KBM-7 (cell line): ENCODE measurements at regions not wholly inside any gene's neighbourhood (a gene's known extent, or its start where the extent isn't known, plus 50 kb on each side); places are given as distances from the start of the nearest gene placed in this dataset.

ENCODE experiments used
- DNase-seq: peaks from one replicate; pipeline ENCODE4 v3.0.0-alpha.2; 2015
- in situ Hi-C: fragments of 300-500 bp; cut with MboI; formaldehyde crosslinking; loops from 2 replicates; pipeline ENCODE4 v1.14.3; 2020; ENCODE audit warnings: low sequenced_read_pairs, low pct_unique_long_range_greater_than_20kb, mixed read lengths

- no peak for DNase-seq
- in situ Hi-C loops = no loop called here
Observed at GRCh38 chr4:106493086-106493485, 124.5 kb upstream of the GIMD1 start.

- DNase-seq = no peak
- in situ Hi-C loops = no loop called here
Observed at GRCh38 chr4:106486533-106486932, 118.0 kb upstream of the GIMD1 start.

GRCh38 chr4:106481801-106482200 is 113.2 kb upstream of the GIMD1 start:
- in situ Hi-C loops = no loop called here
- DNase-seq = no peak

- DNase-seq = no peak
- in situ Hi-C loops = no loop called here
Observed at GRCh38 chr4:106478152-106478551, 109.6 kb upstream of the GIMD1 start.

- in situ Hi-C loops = no loop called here
- no peak for DNase-seq
Observed at GRCh38 chr4:106476741-106477140, 108.2 kb upstream of the GIMD1 start.

GRCh38 chr4:106473515-106473914 is 104.9 kb upstream of the GIMD1 start:
- in situ Hi-C loops = no loop called here
- no peak for DNase-seq

- in situ Hi-C loops = no loop called here
- DNase-seq = no peak
Observed at GRCh38 chr4:106471151-106471550, 102.6 kb upstream of the GIMD1 start.

- in situ Hi-C loops = no loop called here
- DNase-seq = no peak
Observed at GRCh38 chr4:106463622-106464021, 95.0 kb upstream of the GIMD1 start.

- no peak for DNase-seq
- in situ Hi-C loops = no loop called here
Observed at GRCh38 chr4:106454581-106454980, 86.0 kb upstream of the GIMD1 start.

- no peak for DNase-seq
- in situ Hi-C loops = no loop called here
Observed at GRCh38 chr4:106454021-106454420, 85.4 kb upstream of the GIMD1 start.

GRCh38 chr4:106451091-106451490 is 82.5 kb upstream of the GIMD1 start:
- in situ Hi-C loops = no loop called here
- DNase-seq = no peak

GRCh38 chr4:106450249-106450648 is 81.7 kb upstream of the GIMD1 start:
- DNase-seq = no peak
- in situ Hi-C loops = no loop called here

GRCh38 chr4:106444557-106444956 is 76.0 kb upstream of the GIMD1 start:
- in situ Hi-C loops = no loop called here
- no peak for DNase-seq

- in situ Hi-C loops = no loop called here
- no peak for DNase-seq
Observed at GRCh38 chr4:106430797-106431196, 62.2 kb upstream of the GIMD1 start.

GRCh38 chr4:106429885-106430284 is 61.3 kb upstream of the GIMD1 start:
- in situ Hi-C loops = no loop called here
- DNase-seq = no peak

- in situ Hi-C loops = no loop called here
- DNase-seq = no peak
Observed at GRCh38 chr4:106426069-106426468, 57.5 kb upstream of the GIMD1 start.

- in situ Hi-C loops = no loop called here
- no peak for DNase-seq
Observed at GRCh38 chr4:106425576-106425975, 57.0 kb upstream of the GIMD1 start.

- in situ Hi-C loops = no loop called here
- DNase-seq = no peak
Observed at GRCh38 chr4:106424426-106424825, 55.8 kb upstream of the GIMD1 start.

- no peak for DNase-seq
- in situ Hi-C loops = no loop called here
Observed at GRCh38 chr4:106423791-106424190, 55.2 kb upstream of the GIMD1 start.

GRCh38 chr4:106422766-106423165 is 54.2 kb upstream of the GIMD1 start:
- in situ Hi-C loops = no loop called here
- DNase-seq = no peak

- no peak for DNase-seq
- in situ Hi-C loops = no loop called here
Observed at GRCh38 chr4:106421441-106422296, 53.1 kb upstream of the GIMD1 start.
